A673 (cell line): ENCODE measurements at regions not wholly inside any gene's neighbourhood (a gene's known extent, or its start where the extent isn't known, plus 50 kb on each side); places are given as distances from the start of the nearest gene placed in this dataset.

Source experiments
- BruUV-seq: library from RNA; stranded (reverse); fragments of 400-500 nt; replicated peaks from 2 replicates; lab custom pipeline; 2021; lab: Mats Ljungman, UMichigan
- CTCF ChIA-PET: fragments of 300-600 bp; sonication (Branson Sonifier 250); formaldehyde crosslinking; loops from one replicate; lab custom pipeline; 2022; ENCODE audit warnings: antibody characterized with exemption; lab: Charles Lee
- POLR2A ChIA-PET: fragments of 300-600 bp; sonication (Branson Sonifier 250); formaldehyde crosslinking; loops from one replicate; lab custom pipeline; 2022; ENCODE audit warnings: antibody characterized with exemption; ENCODE audit not compliant: low non-redundant PET; lab: Charles Lee
- DNase-seq: peaks from one replicate; pipeline ENCODE4 v3.0.0-alpha.2; 2015; ENCODE audit warnings: low spot score
- H3K27ac ChIP-seq: fragments of 200-600 bp; sonication (generic); 2 replicates; pipeline ENCODE4 v1.5.1; 2016; ENCODE audit warnings: mixed run types, low read depth, mild to moderate bottlenecking, mixed read lengths, antibody characterized with exemption, low read length; ENCODE audit not compliant: poor library complexity, severe bottlenecking
- H3K27me3 ChIP-seq: fragments of 200-600 bp; sonication (generic); replicated peaks from 2 replicates; pipeline ENCODE4 v1.6.1; 2017; ENCODE audit warnings: mixed run types, low read depth, mild to moderate bottlenecking, mixed read lengths, antibody characterized with exemption, low read length; ENCODE audit not compliant: insufficient read depth, poor library complexity
- H3K36me3 ChIP-seq: fragments of 200-600 bp; sonication (generic); 2 replicates; pipeline ENCODE4 v1.6.1; 2016; ENCODE audit warnings: mixed run types, mild to moderate bottlenecking, mixed read lengths, antibody characterized with exemption, low read length; ENCODE audit not compliant: insufficient read depth, poor library complexity, severe bottlenecking
- H3K4me1 ChIP-seq: fragments of 200-600 bp; sonication (generic); 2 replicates; pipeline ENCODE4 v1.6.1; 2017; ENCODE audit warnings: mixed run types, mild to moderate bottlenecking, mixed read lengths, antibody characterized with exemption, low read length; ENCODE audit not compliant: insufficient read depth, poor library complexity, severe bottlenecking
- H3K4me3 ChIP-seq: fragments of 200-600 bp; sonication (generic); 2 replicates; pipeline ENCODE4 v1.5.1; 2016; ENCODE audit warnings: low read depth, mixed run types, mild to moderate bottlenecking, mixed read lengths, low read length; ENCODE audit not compliant: poor library complexity, severe bottlenecking
- H3K9me3 ChIP-seq: fragments of 200-600 bp; sonication (generic); 2 replicates; pipeline ENCODE4 v1.6.1; 2016; ENCODE audit warnings: mixed run types, low read depth, mild to moderate bottlenecking, mixed read lengths, antibody characterized with exemption, low read length; ENCODE audit not compliant: poor library complexity, severe bottlenecking
- CTCF ChIP-seq: fragments of 300-800, 200-600 bp; sonication (generic); conservative IDR thresholded peaks from 2 replicates; pipeline ENCODE4 v1.5.1; 2017; ENCODE audit warnings: low read depth, mild to moderate bottlenecking, antibody characterized with exemption, low read length, moderate library complexity, mixed read lengths
- EZH2 ChIP-seq: fragments of 200-600 bp; sonication (generic); IDR thresholded peaks from 2 replicates; pipeline ENCODE4 v1.6.1; 2017; ENCODE audit warnings: borderline replicate concordance, low read depth, mild to moderate bottlenecking, mixed read lengths, antibody characterized with exemption, low read length; ENCODE audit not compliant: poor library complexity, severe bottlenecking
- intact Hi-C: fragments of 100-400 bp; cut with micrococcal nuclease; formaldehyde crosslinking; loops from one replicate; pipeline ENCODE4 v1.10.0; 2022; ENCODE audit not compliant: unreplicated experiment

DNA sequence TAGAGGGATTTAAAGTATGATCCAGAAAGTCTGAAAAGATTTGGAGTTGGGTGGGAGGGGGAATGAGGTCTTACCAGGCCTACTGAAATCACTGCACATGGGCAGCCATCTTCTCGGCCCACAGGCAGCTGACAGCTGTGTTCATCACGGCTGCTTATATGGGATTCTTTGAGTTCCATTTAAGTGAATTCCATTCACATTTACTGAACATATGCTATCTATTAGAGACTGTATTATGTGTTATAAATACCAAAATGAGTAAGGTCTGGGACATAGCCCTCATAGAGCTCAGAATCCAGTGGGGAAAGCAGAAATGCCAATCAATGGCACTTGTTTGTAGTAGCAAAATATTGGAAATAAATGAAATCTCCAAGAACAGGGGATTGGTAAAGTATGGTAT lies 91.1 kb downstream of the TRIM42 start:
- Histone ChIP-seq H3K4me3 (no peak overlapping the region), H3K27me3 (no peaks in the 10 kb centered on the region), H3K4me1 (no peaks in the 10 kb centered on the region), H3K27ac (no peak overlapping the region), H3K9me3 (no peaks in the 10 kb centered on the region), H3K36me3 (no peaks in the 10 kb centered on the region)
- no peak for DNase-seq
- no TSS peak for BruUV-seq
- CTCF ChIA-PET: no interaction called here
- POLR2A ChIA-PET: no interaction called here
- intact Hi-C loops: no loop called here
- TF ChIP-seq EZH2: no peak

- Histone ChIP-seq H3K4me1 (no peaks in the 10 kb centered on the region), H3K9me3 (no peaks in the 10 kb centered on the region), H3K27ac (no peak overlapping the region), H3K27me3 (no peaks in the 10 kb centered on the region), H3K36me3 (no peaks in the 10 kb centered on the region), H3K4me3 (no peak overlapping the region)
- CTCF ChIA-PET: no interaction called here
- intact Hi-C loops: no loop called here
- BruUV-seq: no TSS peak
- DNase-seq: no peak
- TF ChIP-seq CTCF: no peak
- TF ChIP-seq EZH2: no peak
- POLR2A ChIA-PET: no interaction called here
These were observed 92.1 kb downstream of the TRIM42 start for GRCh38 chr3:140769951-140770350.

DNA sequence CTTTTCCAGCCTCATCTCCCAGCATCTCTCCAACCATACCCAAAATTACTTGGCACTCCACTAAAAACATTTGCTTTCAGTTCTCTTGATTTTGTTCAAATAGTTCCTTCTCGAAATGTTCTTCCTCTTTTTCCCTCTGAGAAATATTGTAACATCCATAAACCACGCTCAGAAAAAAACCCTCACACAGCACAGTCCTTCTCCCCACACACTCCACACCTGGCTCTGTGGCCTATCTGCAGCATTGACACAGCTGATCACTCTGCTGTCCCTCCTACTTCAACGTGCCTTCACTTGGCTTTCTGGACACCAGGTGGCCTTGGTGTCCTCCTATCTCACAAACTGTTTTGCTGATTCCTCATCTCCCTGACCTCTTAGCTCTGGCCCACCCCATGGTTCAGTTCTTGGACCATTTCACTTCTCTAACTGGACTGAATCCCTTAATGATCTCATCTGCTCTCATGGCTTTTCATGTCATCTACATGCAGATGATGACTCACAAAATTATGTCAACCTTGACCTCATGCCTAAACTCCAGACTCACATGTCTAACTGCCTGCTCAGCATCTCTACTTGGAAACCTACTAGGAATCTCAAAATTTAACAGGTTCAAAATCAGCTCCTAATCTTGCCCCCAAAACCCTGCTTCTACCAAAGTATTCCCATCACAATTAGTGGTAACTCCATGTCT lies 93.3 kb downstream of the TRIM42 start:
- no peaks in the 10 kb centered on the region for H3K4me1 ChIP-seq
- no peaks in the 10 kb centered on the region for H3K36me3 ChIP-seq
- H3K27me3 ChIP-seq: no peaks in the 10 kb centered on the region
- no TSS peak for BruUV-seq
- TF ChIP-seq CTCF: no peak
- no peak for TF ChIP-seq EZH2
- POLR2A ChIA-PET: no interaction called here
- DNase-seq: no peak
- H3K9me3 ChIP-seq: no peaks in the 10 kb centered on the region
- intact Hi-C loops: no loop called here
- CTCF ChIA-PET: no interaction called here
- no peak overlapping the region for H3K27ac ChIP-seq
- H3K4me3 ChIP-seq: no peak overlapping the region

- H3K27ac ChIP-seq: no peak overlapping the region
- H3K4me3 ChIP-seq: no peak overlapping the region
- no peaks in the 10 kb centered on the region for H3K36me3 ChIP-seq
- ChIA-PET POLR2A (no interaction called here), CTCF (no interaction called here)
- no peaks in the 10 kb centered on the region for H3K4me1 ChIP-seq
- no TSS peak for BruUV-seq
- intact Hi-C loops: no loop called here
- DNase-seq: no peak
- no peaks in the 10 kb centered on the region for H3K9me3 ChIP-seq
- TF ChIP-seq CTCF (no peak), EZH2 (no peak)
- no peaks in the 10 kb centered on the region for H3K27me3 ChIP-seq
These were observed 99.9 kb downstream of the TRIM42 start for GRCh38 chr3:140777631-140778233.
